GM10266 (cell line): ENCODE measurements at regions not wholly inside any gene's neighbourhood (a gene's known extent, or its start where the extent isn't known, plus 50 kb on each side); places are given as distances from the start of the nearest gene placed in this dataset.
A peak's percentile ranks its signal among the peaks of the same experiment; 100 is the strongest.

Experiments used
- DNase-seq: peaks from one replicate; pipeline ENCODE4 v3.0.0; 2012; ENCODE audit errors: extremely low spot score
- TF ChIP-seq, protein P1 (sequence below): IDR thresholded peaks from 2 replicates; pipeline ENCODE4 v1.5.1; 2012; ENCODE audit warnings: mild to moderate bottlenecking, low read depth; ENCODE audit not compliant: control insufficient read depth, insufficient read depth; ENCODE audit errors: missing control alignments

DNA sequence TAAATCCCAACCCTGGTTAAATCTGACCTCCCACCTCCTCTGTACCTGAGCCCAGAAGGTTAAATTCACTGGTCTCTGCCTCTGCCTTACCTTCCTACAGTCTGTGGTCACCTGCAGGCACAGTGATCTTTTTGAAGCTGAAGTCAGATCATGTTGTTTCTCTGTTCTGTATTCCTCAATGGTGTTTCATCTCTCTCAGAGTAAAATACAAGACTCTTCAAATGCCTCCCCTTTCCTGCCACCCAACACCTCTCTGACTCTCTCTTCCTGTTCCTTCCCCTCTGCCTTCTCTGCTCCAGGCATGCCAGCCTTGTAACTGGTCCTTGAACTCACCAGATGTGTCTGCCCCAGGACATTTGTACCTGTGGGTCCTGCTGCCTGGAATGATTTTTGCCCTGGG is 219.3 kb downstream of the UXS1 start:
- TF ChIP-seq, protein P1, sequence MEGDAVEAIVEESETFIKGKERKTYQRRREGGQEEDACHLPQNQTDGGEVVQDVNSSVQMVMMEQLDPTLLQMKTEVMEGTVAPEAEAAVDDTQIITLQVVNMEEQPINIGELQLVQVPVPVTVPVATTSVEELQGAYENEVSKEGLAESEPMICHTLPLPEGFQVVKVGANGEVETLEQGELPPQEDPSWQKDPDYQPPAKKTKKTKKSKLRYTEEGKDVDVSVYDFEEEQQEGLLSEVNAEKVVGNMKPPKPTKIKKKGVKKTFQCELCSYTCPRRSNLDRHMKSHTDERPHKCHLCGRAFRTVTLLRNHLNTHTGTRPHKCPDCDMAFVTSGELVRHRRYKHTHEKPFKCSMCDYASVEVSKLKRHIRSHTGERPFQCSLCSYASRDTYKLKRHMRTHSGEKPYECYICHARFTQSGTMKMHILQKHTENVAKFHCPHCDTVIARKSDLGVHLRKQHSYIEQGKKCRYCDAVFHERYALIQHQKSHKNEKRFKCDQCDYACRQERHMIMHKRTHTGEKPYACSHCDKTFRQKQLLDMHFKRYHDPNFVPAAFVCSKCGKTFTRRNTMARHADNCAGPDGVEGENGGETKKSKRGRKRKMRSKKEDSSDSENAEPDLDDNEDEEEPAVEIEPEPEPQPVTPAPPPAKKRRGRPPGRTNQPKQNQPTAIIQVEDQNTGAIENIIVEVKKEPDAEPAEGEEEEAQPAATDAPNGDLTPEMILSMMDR, result no peak
- no peak for DNase-seq

DNA sequence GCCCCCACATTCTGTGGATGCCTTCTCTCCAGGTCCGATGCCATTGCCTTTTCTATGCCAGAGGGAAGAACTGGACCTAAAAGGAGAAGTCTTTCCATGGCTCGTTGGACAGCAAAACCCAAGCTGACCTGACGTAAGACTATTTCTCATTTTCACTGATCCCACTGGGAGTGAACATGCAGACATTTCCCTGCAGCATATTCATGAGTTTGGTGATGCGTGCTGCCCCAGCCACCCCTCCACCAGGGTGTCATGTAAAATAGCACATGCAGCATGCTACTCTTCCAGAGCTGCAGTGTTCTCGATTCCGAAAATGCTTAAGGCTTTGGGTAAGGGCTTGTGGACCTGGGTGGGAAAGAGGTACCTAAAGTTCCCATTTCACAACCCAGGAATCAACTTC is 221.2 kb downstream of the UXS1 start:
- DNase-seq, result no peak
- TF ChIP-seq, protein P1, result no peak

GRCh38 chr2:105972246-105972645 is 221.9 kb downstream of the UXS1 start:
- DNase-seq, result no peak

DNA sequence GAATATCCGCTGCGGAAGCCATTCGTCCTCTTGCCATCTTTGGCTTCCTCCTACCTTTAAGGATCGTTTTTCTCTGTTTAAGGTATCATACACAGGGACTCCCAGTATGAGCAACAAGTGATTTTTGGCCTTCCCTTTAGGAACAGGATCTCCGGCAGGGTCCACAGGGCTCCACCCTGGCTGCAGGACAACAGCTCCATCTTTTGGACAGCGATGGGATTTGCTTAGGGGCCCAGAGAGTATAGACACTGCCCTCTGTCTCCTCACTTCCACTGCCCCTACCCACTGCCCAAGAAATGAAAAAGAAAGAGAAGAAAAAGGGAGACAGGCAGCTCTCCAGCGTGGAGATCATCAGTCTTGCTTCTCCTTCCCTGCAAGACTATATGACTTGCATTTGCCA is 224.5 kb downstream of the UXS1 start:
- no peak for DNase-seq
- TF ChIP-seq, protein P1, result peak; percentile 16

More at GRCh38 chr2:105972246-105972645, 221.9 kb downstream of the UXS1 start:
- TF ChIP-seq, protein P1, result no peak

GRCh38 chr2:105962221-105962620 is 217.5 kb downstream of the NCK2 start:
- DNase-seq, result no peak
- TF ChIP-seq, protein P1, result no peak

DNA sequence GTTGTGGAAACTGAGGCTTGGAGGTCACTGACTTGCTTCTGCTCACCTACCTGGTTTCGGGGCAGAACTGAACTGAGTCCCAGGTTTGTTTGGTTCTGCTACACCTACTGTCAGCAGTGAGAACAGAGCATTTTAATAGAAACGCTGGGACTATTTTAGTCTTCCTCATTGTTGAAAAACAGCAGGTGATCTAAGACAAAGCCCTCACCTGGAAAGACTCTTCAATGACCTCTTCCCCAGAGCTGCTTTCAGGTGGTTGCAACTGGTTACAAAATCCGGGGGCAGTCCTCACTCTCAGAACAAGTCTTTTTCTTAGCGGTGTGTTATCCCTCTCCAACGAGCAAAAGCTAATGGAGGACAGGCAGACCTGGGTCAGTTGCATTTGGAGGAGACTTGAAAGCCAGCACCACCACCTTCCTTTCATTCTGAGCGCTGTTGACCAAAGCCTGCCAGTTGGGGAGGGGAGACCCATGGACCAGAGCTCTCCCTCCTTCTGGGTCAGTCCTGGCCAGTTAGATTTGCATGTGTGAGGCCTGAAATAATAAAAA is 217.0 kb downstream of the NCK2 start:
- TF ChIP-seq, protein P1, result no peak
- no peak for DNase-seq

- DNase-seq, result no peak
- TF ChIP-seq, protein P1, result no peak
Observed at GRCh38 chr2:105959357-105959756, 214.6 kb downstream of the NCK2 start.
